B cell (primary cell): ENCODE measurements at regions not wholly inside any gene's neighbourhood (a gene's known extent, or its start where the extent isn't known, plus 50 kb on each side); places are given as distances from the start of the nearest gene placed in this dataset.

Experiments
- EZH2 ChIP-seq: IDR thresholded peaks from 2 replicates; pipeline ENCODE4 v1.6.1; 2012; ENCODE audit warnings: borderline replicate concordance, low read depth, mild to moderate bottlenecking, moderate library complexity, low read length; ENCODE audit not compliant: insufficient read depth, poor library complexity, severe bottlenecking
- TF ChIP-seq, protein P1 (sequence below): fragments of 200-600 bp; IDR thresholded peaks from one replicate; pipeline ENCODE4 v1.8.0; 2022; ENCODE audit warnings: antibody characterized with exemption, mild to moderate bottlenecking

DNA sequence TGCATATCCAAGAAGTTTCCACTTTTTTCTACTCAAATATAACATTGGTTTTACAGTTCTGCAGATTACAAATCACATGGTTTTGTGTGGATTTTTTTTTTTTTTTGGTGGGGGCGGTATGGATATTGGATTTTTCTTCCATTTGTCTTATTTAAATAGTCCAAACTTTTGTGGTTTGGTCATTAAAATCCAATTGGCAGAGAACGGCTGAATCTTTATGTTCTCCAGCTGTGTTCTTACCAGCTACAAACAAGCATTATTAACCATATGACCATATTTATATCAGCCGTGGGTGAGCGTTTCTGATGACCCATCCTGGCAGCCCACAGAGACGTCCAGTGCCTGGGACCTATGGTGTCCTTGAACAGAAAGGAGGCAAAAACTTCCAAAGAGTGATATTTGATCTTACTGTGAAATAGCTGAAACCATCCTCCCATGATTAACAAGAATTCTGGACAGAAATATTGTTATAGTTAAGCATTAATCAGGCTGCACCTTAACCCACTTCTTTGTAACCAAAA is 200.4 kb downstream of the LYPLAL1 start:
- TF ChIP-seq, protein P1, sequence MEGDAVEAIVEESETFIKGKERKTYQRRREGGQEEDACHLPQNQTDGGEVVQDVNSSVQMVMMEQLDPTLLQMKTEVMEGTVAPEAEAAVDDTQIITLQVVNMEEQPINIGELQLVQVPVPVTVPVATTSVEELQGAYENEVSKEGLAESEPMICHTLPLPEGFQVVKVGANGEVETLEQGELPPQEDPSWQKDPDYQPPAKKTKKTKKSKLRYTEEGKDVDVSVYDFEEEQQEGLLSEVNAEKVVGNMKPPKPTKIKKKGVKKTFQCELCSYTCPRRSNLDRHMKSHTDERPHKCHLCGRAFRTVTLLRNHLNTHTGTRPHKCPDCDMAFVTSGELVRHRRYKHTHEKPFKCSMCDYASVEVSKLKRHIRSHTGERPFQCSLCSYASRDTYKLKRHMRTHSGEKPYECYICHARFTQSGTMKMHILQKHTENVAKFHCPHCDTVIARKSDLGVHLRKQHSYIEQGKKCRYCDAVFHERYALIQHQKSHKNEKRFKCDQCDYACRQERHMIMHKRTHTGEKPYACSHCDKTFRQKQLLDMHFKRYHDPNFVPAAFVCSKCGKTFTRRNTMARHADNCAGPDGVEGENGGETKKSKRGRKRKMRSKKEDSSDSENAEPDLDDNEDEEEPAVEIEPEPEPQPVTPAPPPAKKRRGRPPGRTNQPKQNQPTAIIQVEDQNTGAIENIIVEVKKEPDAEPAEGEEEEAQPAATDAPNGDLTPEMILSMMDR, result no peak
- no peak for TF ChIP-seq EZH2
